CD4-positive, alpha-beta T cell treated with Interleukin-6 for 4 hours (primary cell): ENCODE measurements at regions not wholly inside any gene's neighbourhood (a gene's known extent, or its start where the extent isn't known, plus 50 kb on each side); places are given as distances from the start of the nearest gene placed in this dataset.

Experiments used
- DNase-seq: peaks from one replicate; pipeline ENCODE4 v3.0.0-alpha.2; 2020; ENCODE audit warnings: mixed read lengths

- DNase-seq = no peak
Measured at GRCh38 chr2:146931109-146931508, 913.7 kb upstream of the ACVR2A start.

DNA sequence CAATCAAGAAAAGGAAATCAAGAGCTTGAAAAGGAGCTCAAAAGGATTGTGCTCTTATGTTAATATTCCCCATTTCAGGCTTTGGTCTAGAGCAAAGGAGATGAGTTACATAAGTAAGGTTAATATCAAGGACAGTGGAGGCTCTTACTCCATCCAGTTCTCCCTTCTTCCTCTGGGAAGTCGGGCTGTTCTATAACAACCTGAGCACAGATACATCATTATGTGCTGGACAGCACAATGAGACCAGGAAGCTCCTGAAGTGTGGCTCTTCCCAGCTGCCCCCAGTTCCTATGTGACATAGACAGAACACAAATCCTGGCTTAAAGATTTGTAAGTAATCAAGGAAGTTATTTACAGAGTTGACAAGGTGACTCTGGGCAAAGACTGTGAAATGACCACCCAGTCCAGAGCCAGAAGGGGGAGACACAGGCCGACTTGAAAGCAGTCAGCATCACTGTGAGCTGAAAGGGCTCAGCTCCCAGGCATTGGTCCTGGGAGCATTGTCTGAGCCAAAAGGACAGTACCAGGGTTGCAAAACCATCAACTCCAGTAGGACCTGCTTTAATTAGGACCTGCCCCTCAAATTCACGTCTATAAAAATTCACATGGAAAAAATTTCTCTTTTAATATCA lies 917.6 kb upstream of the ACVR2A start:
- no peak for DNase-seq

DNA sequence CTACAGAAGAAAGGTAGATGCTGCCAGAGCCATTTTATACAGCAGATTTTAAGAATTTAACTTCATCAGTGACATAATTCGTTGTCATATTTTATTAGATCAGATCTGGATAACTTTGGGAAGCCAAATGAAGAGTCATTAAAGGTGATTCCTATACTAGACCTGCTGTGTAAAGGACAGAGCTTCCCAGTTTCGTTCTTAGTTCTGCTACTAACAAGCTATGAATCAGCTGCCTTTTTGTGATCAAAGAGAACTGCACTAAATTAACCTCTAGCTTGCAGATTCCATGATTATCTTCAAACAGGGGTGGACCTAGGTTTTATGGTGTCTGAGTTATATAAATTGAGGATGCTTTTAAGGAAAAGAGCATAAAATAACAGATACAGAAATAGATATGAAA lies 926.5 kb upstream of the ACVR2A start:
- no peak for DNase-seq

DNA sequence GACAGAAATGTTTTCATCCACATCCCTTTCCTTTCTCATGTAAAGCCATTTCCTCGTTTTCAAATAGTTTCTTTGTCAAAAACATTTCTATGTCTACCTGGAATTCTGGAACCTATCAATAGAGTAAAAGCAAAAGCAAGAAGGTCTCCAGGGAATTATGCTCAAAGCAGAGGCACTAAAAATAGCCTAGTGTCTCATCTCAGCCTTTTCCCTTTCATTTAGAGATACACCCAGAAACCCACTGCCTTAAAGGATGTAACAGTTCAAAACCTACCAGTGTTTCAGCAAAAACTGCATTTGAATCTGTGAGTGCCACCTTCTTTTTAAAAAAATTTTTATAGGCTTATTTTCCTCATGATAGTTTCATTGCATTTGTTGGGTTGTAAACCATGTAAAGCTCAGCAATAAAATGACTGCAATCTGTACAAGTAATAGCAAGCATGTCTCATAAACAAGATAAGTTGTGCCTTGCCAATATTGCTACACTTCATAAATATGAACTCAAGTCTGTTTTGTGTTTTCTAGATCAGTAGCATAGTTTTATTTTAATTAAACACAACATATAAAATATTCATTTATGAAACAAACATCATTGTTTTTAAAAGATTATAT lies 927.3 kb upstream of the ACVR2A start:
- no peak for DNase-seq

GRCh38 chr2:146916914-146917313 lies 927.9 kb upstream of the ACVR2A start:
- no peak for DNase-seq

- no peak for DNase-seq
Measured at GRCh38 chr2:146913476-146913875, 931.4 kb upstream of the ACVR2A start.

- no peak for DNase-seq
Measured at GRCh38 chr2:146912536-146912935, 932.3 kb upstream of the ACVR2A start.

- DNase-seq = no peak
Measured at GRCh38 chr2:146908776-146909175, 936.1 kb upstream of the ACVR2A start.

- DNase-seq = no peak
Measured at GRCh38 chr2:146898083-146898482, 946.7 kb upstream of the ACVR2A start.

DNA sequence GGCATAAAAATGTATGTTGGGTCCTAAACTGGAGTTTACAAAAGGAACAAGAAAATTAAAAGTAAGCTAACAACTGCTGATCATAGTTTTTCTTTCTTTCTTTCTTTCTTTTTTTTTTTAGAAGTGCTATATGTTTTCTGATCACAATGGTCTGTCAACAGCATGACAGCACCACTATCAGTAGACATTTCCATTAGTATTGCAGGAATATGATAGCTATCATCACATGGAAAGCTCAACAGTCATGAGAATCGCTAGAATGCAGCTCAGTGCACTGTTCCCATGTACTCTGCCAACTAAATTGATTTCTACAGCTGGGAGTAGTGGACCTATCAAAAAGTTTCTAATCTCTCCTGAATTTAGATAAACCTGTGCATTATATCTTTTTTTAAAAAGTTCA lies 950.3 kb upstream of the ACVR2A start:
- no peak for DNase-seq

GRCh38 chr2:146893500-146894041 lies 951.3 kb upstream of the ACVR2A start:
- DNase-seq = no peak

DNA sequence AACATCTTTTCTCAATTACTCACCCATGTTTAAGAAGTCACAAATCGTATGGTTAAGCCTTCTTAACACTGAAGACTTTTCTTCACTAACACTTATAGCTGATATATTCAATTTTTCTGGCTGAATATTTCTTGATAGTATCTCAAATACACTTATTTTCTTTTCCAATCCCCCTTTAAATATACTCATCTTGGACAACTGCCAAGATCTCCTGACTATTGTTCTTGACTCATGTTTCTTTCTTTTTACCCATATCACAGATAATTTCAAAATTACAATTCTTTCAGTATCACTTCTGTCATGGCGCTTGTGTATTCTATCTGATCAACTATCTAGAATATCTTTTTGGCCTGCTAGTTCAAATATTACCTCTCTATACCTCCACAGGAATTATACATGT lies 954.3 kb upstream of the ACVR2A start:
- no peak for DNase-seq

DNA sequence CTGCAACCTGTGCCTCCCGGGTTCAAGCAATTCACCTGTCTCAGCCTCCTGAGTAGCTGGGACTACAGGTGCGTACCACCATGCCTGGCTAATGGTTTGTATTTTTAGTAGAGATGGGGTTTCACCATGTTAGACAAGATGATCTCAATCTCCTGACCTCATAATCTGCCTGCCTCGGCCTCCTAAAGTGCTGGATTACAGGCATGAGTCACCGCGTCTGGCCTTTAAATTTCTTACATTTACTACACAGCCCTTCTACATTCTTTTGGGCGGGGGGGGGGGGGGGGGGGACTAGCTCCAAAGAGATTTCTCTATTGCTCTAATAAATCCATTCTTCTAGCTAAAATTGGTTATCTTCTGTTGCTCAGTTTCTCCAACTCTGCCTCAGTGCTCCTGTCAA lies 964.9 kb upstream of the ACVR2A start:
- DNase-seq = no peak

DNA sequence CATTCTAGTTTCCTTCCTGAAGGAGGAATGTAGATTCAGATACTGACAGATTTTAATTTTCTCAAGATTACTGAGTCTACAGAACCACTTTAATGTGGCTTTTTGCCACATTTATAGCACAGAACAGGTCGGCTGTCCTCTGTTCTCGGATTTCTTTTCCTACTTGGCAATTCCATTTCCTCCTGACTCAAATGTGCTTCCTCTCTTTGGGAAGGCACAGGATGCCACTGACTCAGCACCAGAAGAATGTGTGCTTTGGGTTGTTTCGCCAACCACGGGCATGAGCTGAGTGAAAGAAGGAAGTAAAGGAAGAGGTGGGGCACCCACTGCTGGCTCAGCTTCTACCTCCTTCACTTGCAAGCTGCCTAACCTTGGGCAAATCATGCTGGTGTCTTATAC lies 970.6 kb upstream of the ACVR2A start:
- no peak for DNase-seq

DNA sequence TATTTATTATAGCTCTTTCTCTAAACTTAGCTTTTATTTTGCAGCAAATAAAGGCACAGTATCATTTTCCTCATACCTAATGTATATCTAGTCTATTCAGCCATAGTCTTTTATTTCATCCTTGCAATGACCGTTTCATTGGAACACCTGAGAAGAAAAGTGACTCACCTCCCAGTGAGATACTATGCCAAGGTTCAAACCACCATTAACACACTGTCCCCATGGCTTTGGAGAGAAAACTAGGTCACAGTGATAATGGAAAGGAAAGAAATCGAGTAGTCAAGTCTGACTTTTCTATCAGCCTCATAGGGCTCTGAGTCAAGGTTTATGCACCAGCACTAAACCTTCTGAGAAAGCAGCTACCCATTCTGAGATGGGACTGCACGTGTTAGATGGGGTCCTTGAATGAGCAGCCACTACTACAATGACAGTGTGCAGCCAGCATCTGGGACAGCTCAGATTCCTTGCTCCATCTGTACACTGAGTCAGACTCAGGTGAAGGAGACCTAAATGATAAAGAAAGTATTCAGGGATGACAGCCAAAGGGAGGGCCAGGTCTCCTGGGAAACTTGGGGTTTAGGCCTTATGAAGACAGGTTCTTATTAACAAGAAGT lies 971.1 kb upstream of the ACVR2A start:
- DNase-seq = no peak

- no peak for DNase-seq
Measured at GRCh38 chr2:146873056-146873455, 971.8 kb upstream of the ACVR2A start.

DNA sequence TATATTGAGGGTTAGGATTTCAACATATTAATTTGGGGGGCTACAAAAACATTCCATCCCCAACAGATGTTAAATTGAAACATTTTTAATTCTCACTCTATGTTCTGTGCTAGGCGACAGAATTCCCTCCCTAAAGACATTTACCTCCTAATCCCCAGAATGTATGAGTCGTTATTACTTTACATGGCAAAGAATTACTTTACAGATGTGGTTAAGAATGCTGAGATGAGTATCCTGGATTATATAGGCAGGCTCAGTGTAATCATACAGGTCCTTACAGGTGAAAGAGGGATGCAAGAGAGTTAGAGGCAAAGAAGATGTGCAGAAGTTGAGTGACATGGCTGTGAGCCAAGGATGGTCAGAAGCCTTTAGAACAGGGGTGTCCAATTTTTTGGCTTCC lies 974.1 kb upstream of the ACVR2A start:
- DNase-seq = no peak

- DNase-seq = no peak
Measured at GRCh38 chr2:146869328-146869727, 975.5 kb upstream of the ACVR2A start.

GRCh38 chr2:146868051-146868450 lies 976.8 kb upstream of the ACVR2A start:
- no peak for DNase-seq

DNA sequence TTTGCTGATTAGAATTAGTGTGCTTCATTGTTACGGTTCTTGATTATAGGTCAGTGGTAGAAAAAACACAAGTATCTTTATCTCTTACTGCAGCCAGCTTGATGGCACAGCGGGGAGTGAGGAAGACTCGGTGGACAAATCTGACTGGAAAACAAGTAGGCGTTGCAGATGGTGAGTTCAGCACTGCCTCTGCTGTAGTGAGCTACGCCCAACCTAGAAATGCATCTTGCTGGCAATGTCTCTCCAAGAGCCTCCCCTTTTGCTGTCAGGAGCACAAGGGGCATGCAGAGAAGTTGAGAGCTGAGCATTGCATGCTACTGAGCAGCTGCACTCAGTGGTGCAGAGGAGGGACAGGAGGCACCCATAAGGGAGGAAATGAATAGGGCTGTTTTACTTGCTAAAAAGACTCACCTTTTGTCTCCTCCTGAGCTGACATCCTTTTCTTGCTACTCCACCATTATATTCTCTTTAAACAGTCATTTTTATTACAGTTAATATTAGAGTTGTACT lies 977.3 kb upstream of the ACVR2A start:
- DNase-seq = no peak

DNA sequence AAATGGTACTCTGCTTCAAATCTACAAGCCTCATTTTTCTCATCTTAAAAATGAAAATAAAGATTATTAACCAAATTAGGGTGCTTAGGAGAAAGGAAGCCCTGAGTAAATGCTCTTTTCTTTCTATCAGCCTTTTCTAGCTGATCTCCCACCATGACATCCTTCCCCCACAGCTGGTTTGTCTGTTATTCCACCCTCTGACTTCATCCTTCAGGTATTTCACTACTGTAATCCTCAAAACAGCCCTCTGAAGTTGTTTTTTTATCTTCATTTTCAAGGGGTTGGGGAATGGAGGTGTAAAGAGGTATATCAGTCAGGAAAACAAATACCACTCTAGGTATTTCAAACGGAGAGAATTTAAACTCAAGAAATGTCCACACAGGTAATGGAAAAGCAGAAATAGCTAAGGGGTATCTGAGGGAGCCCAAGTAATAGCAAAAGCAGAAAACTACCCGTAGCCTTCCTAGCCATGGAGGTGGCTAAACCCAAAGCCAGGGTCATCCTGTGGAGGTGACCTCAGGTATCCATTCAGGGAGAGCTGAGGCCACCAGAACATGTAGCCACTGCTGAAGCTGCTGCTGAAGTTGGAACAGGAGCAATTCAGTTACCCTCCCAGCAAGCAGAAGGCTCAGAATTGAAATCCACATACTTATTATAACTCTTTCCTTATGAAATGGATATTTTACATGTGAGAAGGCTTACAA lies 990.9 kb upstream of the ACVR2A start:
- no peak for DNase-seq

DNA sequence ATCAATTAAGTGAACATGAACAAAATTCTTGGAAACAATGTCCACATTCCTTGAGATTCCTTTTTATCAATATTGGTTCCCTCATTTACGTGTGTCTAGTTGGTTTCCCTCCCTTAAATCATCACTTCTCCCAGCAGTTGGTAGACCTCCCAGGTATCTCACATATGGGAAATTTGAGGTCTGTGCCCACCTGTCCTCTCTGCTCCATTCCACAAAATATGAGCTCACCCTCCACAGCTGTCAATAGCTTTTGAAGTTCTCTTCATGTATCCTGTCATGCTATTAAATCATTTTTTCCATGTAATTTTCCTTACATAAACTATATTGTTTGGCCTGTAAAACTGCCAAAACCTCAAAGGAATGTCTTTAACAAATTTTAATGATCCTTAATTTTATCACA lies 992.2 kb upstream of the ACVR2A start:
- DNase-seq = no peak

GRCh38 chr2:146850746-146851145 lies 994.1 kb upstream of the ACVR2A start:
- no peak for DNase-seq

DNA sequence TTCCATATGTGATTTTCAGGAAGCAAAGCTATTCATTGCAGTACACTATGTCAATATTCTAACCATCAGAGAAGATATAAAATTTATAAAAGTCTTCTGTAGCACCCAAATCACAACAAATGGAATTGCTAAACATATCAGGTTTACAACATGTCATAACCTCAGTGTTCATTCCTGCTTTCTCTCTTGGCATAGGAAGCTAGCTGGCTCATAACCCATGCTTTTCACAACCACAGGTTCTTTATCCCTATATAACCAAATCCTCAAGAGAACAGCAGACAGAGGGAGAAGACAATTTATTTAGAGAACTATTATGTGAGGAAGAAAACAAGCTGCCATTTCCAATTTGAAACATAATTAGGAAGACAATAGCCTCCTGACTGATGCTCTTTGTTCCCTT lies 997.0 kb upstream of the ACVR2A start:
- no peak for DNase-seq
